ENCODE measurements at regions not wholly inside any gene's neighbourhood (a gene's known extent, or its start where the extent isn't known, plus 50 kb on each side); places are given as distances from the start of the nearest gene placed in this dataset.
"Not testable (repeated sequence)": the region's sequence is repeated elsewhere in the genome, so short reads cannot be mapped to it uniquely, and the experiment has no call there.

DNA sequence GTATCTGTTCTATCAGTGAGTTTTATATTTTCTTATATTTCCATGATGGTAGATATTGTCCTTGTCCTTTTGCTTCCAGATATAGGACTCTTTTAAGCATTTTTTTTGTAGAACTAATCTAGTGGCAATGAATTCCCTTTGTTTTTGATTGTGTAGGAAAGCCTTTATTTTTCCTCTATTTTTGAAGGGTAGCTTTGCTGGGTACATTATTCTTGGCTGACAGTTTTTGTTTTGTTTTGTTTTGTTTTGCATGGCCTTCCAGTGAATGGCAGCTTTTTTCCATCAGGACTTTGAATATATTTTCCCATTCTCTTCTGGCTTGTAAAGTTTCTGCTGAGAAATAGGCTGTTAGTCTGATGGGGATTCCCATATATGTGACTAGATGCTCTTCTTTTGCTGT is 70.2 kb upstream of the MUCL1 start:
- H3K36me3 ChIP-seq (ENCODE audit: insufficient read depth) = no peaks in the 10 kb centered on the region
- TF ChIP-seq CTCF (conservative IDR thresholded peaks at IDR 0.05; ENCODE audit: low read depth, low read length) = no peak

GRCh38 chr12:54777031-54777430 is 77.3 kb upstream of the MUCL1 start:
- H3K27me3 ChIP-seq (ENCODE audit: insufficient read depth, low read depth); H3K27ac ChIP-seq; H4K20me1 ChIP-seq (ENCODE audit: insufficient read depth); H3K79me2 ChIP-seq (ENCODE audit: insufficient read depth, low read depth); H3K36me3 ChIP-seq (ENCODE audit: insufficient read depth); H3K9ac ChIP-seq; H2AFZ ChIP-seq (ENCODE audit: low read depth); H3K4me3 ChIP-seq (IDR thresholded peaks at IDR 0.05; ENCODE audit: insufficient read depth, low read depth, low read length); H3K4me2 ChIP-seq; H3K4me1 ChIP-seq (ENCODE audit: low read depth, poor library complexity, severe bottlenecking): not testable (repeated sequence)

More for the DNA sequence above, 70.2 kb upstream of the MUCL1 start:
- Histone ChIP-seq H3K9ac (no peak overlapping the region), H2AFZ (ENCODE audit: low read depth) (no peak overlapping the region), H3K4me3 (IDR thresholded peaks at IDR 0.05; ENCODE audit: insufficient read depth, low read depth, low read length) (no peak overlapping the region), H3K27ac (no peak overlapping the region), H3K27me3 (ENCODE audit: insufficient read depth, low read depth) (no peaks in the 10 kb centered on the region), H3K79me2 (ENCODE audit: insufficient read depth, low read depth) (no peaks in the 10 kb centered on the region), H4K20me1 (ENCODE audit: insufficient read depth) (no peaks in the 10 kb centered on the region), H3K4me2 (no peak overlapping the region), H3K4me1 (ENCODE audit: low read depth, poor library complexity, severe bottlenecking) (no peaks in the 10 kb centered on the region)

DNA sequence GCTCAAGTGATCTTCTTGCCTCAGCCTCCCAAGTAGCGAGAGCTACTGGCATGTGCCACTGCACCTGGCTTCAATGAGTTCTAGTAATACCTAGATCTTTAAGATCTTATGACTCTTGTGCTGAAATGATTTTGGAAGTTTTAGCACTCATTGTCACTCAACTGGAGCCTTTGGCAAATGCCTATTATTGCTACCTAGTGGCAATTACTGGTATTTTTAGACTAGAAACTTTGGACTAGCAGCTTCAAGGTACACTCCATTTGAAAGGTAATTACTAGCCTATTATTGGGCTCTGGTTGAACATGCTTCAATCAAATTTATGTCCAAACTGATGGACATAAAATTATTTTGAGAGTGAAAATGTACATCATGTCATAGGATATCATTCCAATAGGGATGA is 80.7 kb upstream of the MUCL1 start:
- Histone ChIP-seq H3K79me2 (ENCODE audit: insufficient read depth, low read depth) (no peaks in the 10 kb centered on the region), H2AFZ (ENCODE audit: low read depth) (no peak overlapping the region), H3K27ac (no peak overlapping the region), H3K36me3 (ENCODE audit: insufficient read depth) (no peaks in the 10 kb centered on the region), H3K27me3 (ENCODE audit: insufficient read depth, low read depth) (no peaks in the 10 kb centered on the region), H3K4me3 (IDR thresholded peaks at IDR 0.05; ENCODE audit: insufficient read depth, low read depth, low read length) (no peak overlapping the region), H3K4me1 (ENCODE audit: low read depth, poor library complexity, severe bottlenecking) (no peaks in the 10 kb centered on the region), H4K20me1 (ENCODE audit: insufficient read depth) (no peaks in the 10 kb centered on the region), H3K4me2 (no peak overlapping the region), H3K9ac (no peak overlapping the region)
- no peak for TF ChIP-seq CTCF (conservative IDR thresholded peaks at IDR 0.05; ENCODE audit: low read depth, low read length)

DNA sequence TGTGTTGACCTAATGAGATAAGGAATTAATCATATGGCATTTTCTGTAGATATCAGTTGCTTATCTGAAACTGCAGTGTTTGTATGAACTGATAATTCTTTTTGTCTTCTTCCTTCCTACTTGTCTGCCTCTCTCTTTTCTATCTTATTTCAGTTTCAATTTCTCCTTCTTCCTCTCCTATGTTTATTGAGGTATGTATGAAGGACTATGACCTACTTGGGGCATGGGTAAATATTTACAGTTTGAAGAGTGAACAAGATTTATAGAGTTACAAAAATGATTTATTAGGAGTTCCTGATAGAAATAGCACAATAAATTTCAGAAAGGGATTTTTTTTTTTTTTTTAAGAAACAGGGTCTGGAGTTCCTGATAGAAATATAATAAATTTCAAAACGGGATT is 88.7 kb upstream of the MUCL1 start:
- Histone ChIP-seq H4K20me1 (ENCODE audit: insufficient read depth) (no peaks in the 10 kb centered on the region), H3K36me3 (ENCODE audit: insufficient read depth) (no peaks in the 10 kb centered on the region), H3K4me2 (no peak overlapping the region), H3K27ac (no peak overlapping the region), H3K9ac (no peak overlapping the region), H3K4me3 (IDR thresholded peaks at IDR 0.05; ENCODE audit: insufficient read depth, low read depth, low read length) (no peak overlapping the region), H2AFZ (ENCODE audit: low read depth) (no peak overlapping the region), H3K27me3 (ENCODE audit: insufficient read depth, low read depth) (no peaks in the 10 kb centered on the region), H3K4me1 (ENCODE audit: low read depth, poor library complexity, severe bottlenecking) (peaks cover 6% of the 10 kb centered on the region), H3K79me2 (ENCODE audit: insufficient read depth, low read depth) (no peaks in the 10 kb centered on the region)
- TF ChIP-seq CTCF (conservative IDR thresholded peaks at IDR 0.05; ENCODE audit: low read depth, low read length) = no peak

GRCh38 chr12:54762390-54762789 is 91.9 kb upstream of the MUCL1 start:
- Histone ChIP-seq H3K36me3 (ENCODE audit: insufficient read depth) (no peaks in the 10 kb centered on the region), H3K4me1 (ENCODE audit: low read depth, poor library complexity, severe bottlenecking) (peaks cover 6% of the 10 kb centered on the region), H3K27ac (no peak overlapping the region), H2AFZ (ENCODE audit: low read depth) (0 out of 2 replicates have a peak overlapping the region, but pooled peaks have one; percentile 4), H3K4me2 (no peak overlapping the region), H4K20me1 (ENCODE audit: insufficient read depth) (no peaks in the 10 kb centered on the region), H3K79me2 (ENCODE audit: insufficient read depth, low read depth) (no peaks in the 10 kb centered on the region), H3K27me3 (ENCODE audit: insufficient read depth, low read depth) (no peaks in the 10 kb centered on the region), H3K4me3 (IDR thresholded peaks at IDR 0.05; ENCODE audit: insufficient read depth, low read depth, low read length) (no peak overlapping the region), H3K9ac (no peak overlapping the region)
- TF ChIP-seq CTCF (conservative IDR thresholded peaks at IDR 0.05; ENCODE audit: low read depth, low read length) = no peak
